ENCODE measurements at regions not wholly inside any gene's neighbourhood (a gene's known extent, or its start where the extent isn't known, plus 50 kb on each side); places are given as distances from the start of the nearest gene placed in this dataset.

DNA sequence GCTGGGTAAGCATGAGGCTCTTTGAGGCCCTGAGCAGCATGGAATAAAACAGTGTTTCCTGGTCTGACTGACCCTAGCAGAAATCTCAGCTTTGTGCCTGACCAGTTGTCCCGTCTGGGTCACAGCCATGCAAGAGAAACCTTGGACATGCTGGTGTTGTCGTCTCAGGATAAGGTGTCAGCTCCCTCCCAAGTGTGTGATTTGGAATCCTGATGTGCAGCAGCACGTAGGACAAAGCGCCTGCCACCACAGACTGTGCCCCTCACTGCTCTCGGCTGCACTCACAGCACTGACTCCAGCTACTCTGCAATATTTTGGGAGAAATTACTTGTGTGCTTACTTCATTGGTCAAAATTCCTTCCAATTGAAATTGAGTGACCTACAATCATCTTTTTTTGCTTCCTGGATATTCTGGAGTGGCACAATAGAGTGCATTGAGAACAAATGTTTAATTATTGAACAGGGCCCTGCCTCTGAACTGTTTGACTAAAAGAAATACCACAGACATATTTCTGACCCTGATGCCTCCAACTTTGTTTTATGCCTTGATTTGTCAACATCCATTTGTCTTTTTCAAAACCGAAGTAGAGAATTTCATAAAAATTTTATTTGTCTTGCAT is 352.4 kb downstream of the SOCS6 start:
- Histone ChIP-seq H3K9me3 (no peaks in the 10 kb centered on the region), H3K27me3 (ENCODE audit: low read depth) (no peaks in the 10 kb centered on the region), H3K4me3 (no peak overlapping the region), H3K4me1 (no peaks in the 10 kb centered on the region), H3K36me3 (no peaks in the 10 kb centered on the region), H3K27ac (no peak overlapping the region)
- TF ChIP-seq, protein P1, sequence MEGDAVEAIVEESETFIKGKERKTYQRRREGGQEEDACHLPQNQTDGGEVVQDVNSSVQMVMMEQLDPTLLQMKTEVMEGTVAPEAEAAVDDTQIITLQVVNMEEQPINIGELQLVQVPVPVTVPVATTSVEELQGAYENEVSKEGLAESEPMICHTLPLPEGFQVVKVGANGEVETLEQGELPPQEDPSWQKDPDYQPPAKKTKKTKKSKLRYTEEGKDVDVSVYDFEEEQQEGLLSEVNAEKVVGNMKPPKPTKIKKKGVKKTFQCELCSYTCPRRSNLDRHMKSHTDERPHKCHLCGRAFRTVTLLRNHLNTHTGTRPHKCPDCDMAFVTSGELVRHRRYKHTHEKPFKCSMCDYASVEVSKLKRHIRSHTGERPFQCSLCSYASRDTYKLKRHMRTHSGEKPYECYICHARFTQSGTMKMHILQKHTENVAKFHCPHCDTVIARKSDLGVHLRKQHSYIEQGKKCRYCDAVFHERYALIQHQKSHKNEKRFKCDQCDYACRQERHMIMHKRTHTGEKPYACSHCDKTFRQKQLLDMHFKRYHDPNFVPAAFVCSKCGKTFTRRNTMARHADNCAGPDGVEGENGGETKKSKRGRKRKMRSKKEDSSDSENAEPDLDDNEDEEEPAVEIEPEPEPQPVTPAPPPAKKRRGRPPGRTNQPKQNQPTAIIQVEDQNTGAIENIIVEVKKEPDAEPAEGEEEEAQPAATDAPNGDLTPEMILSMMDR (IDR thresholded peaks at IDR 0.05): no peak
- ATAC-seq (no peak), DNase-seq (no peak)
- intact Hi-C loops (cut with DNase I): no loop called here

DNA sequence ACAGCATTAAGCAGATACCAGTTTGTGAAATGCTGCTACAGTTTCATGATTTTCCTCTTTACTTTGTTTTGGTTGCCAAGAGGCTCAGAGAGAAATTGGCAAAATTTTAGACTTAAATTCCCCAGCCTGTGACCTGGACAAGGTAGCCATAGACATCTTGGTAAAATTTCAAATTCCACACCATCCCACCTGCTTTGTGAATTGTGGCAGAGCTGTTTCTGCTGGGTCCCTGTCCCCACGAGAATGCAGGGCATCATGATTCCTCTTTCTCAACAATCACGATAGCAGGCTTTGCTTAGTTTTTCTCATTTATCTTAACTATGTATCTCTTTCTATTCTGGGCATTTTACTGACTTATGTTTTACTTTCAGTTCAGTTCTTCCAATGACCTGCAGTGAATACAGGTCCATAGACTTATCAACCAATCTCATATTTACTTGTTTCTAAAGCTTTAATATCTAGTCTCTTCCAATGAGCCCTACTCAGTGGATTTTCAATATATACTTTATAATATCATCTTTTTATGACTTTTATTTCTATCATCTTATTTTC is 351.6 kb downstream of the SOCS6 start:
- ATAC-seq (no peak), DNase-seq (no peak)
- no peak overlapping the region for H3K4me3 ChIP-seq
- H3K27me3 ChIP-seq (ENCODE audit: low read depth): no peaks in the 10 kb centered on the region
- TF ChIP-seq, protein P1 (IDR thresholded peaks at IDR 0.05): no peak
- no peaks in the 10 kb centered on the region for H3K4me1 ChIP-seq
- intact Hi-C loops (cut with DNase I): no loop called here
- no peaks in the 10 kb centered on the region for H3K36me3 ChIP-seq
- H3K9me3 ChIP-seq: no peaks in the 10 kb centered on the region
- H3K27ac ChIP-seq: no peak overlapping the region

DNA sequence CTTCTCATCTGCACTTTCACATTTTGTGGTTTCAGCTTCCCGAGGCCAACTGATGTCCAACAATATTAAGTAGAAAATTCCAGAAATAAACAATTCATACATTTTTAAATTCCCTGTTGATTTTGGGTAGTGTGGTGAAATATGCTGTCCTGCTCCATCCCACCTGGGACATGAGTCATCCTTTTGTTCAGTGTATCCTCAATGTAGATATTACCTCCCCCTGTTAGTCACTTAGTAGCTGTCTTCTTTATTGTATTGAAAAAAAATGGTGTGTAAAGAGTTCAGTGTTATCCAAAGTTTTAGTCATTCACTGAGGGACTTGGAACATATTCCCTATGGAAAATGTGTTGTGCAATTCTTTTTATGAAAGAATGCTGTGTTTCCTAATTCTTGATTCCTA is 348.1 kb downstream of the SOCS6 start:
- intact Hi-C loops (cut with DNase I): no loop called here
- DNase-seq: no peak
- H3K27ac ChIP-seq: no peak overlapping the region
- H3K9me3 ChIP-seq: no peaks in the 10 kb centered on the region
- no peaks in the 10 kb centered on the region for H3K4me1 ChIP-seq
- no peak for ATAC-seq
- no peak overlapping the region for H3K4me3 ChIP-seq
- TF ChIP-seq, protein P1 (IDR thresholded peaks at IDR 0.05): no peak
- no peaks in the 10 kb centered on the region for H3K27me3 ChIP-seq (ENCODE audit: low read depth)
- no peaks in the 10 kb centered on the region for H3K36me3 ChIP-seq

DNA sequence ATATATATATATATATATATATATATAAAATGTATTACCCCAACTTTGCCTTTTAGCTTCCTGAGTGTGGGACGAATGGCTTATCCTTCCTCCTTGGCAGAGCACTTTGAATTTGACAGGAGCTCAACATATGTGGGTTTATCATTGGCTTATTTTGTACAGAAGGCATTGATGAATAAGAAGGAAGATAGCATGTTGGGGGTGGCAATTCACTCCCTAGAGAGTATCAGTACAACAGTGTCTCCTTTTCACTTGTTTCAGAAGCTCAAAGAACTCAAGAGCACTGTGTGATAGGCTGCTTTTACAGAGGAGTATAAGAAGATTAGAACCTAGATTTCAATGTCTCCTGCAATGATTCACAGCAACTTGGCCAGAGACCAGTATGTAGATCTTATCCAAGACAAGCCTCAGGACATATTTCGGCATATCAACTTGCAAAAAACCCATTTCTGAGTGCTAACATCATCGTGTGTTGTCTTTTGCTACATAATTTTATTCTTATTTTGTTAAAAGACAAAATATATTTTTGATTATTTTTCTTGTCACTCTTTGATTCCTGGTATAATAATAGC is 345.8 kb downstream of the SOCS6 start:
- ATAC-seq (no peak), DNase-seq (no peak)
- H3K27ac ChIP-seq: no peak overlapping the region
- intact Hi-C loops (cut with DNase I): no loop called here
- TF ChIP-seq, protein P1 (IDR thresholded peaks at IDR 0.05): no peak
- no peaks in the 10 kb centered on the region for H3K27me3 ChIP-seq (ENCODE audit: low read depth)
- no peak overlapping the region for H3K4me3 ChIP-seq
- no peaks in the 10 kb centered on the region for H3K9me3 ChIP-seq
- H3K4me1 ChIP-seq: no peaks in the 10 kb centered on the region
- no peaks in the 10 kb centered on the region for H3K36me3 ChIP-seq

DNA sequence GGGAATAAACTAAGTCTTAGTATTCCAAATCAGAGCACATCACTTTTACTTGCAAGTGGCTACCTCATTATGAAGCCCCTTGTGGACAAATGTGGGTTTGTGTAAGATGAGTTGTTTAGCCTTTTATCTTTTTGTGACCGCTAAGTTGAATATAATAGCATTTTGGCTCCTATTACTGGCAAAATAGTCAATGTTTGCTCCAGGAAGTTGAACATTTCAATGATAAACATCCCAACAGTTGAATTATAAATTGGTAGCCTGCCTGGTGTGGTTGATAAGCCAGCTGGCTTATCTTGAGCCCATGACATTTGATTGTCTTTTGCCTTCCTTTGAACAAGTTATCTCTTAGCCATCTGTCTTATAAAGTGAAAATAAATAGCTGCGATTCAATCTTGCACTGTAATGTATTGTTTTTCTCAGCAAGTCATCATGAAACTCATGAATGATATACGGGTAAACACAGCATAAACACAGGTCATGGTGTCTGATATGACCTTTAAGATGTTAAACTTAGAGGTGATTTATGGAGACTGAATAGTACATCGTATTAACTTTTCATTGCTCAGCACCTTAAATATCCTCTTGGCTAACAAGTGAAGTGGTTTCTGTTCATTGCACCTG is 338.4 kb downstream of the SOCS6 start:
- Histone ChIP-seq H3K4me3 (no peak overlapping the region), H3K27me3 (ENCODE audit: low read depth) (no peaks in the 10 kb centered on the region), H3K4me1 (no peaks in the 10 kb centered on the region), H3K9me3 (no peaks in the 10 kb centered on the region), H3K27ac (no peak overlapping the region), H3K36me3 (no peaks in the 10 kb centered on the region)
- TF ChIP-seq, protein P1 (IDR thresholded peaks at IDR 0.05): no peak
- ATAC-seq (no peak), DNase-seq (no peak)
- intact Hi-C loops (cut with DNase I): no loop called here

All from lower lobe of right lung (tissue), 2 donors.